H1 (cell line): ENCODE measurements at regions not wholly inside any gene's neighbourhood (a gene's known extent, or its start where the extent isn't known, plus 50 kb on each side); places are given as distances from the start of the nearest gene placed in this dataset.

Experiments used
- CTCF ChIA-PET: fragments of 300-600 bp; sonication (Branson Sonifier 250); formaldehyde crosslinking; loops from one replicate; lab custom pipeline; 2021; ENCODE audit not compliant: partially characterized antibody; lab: Charles Lee
- POLR2A ChIA-PET: fragments of 300-600 bp; sonication (Branson Sonifier 250); formaldehyde crosslinking; loops from one replicate; lab custom pipeline; 2021; ENCODE audit warnings: inconsistent platforms; ENCODE audit not compliant: partially characterized antibody; lab: Charles Lee
- DNase-seq, 2 experiments: peaks; one replicate each; pipeline versions ENCODE4 v3.0.0 to v3.0.0-alpha.2; 2010 to 2022; ENCODE audit warnings: low spot score in 2 of 2, low read depth in 1 of 2, mixed read lengths in 1 of 2
- FAIRE-seq: peaks from 2 replicates; lab custom pipeline; 2011; peaks lifted over from hg19 to GRCh38; lab: Jason Lieb, UNC
- H2AFZ ChIP-seq: 2 replicates; pipeline ENCODE4 v1.8.1; 2012; ENCODE audit warnings: low read length, inconsistent platforms
- H2AK5ac ChIP-seq: 2 replicates; pipeline ENCODE4 v1.6.1; 2013; ENCODE audit warnings: low read depth, low read length
- H2BK120ac ChIP-seq: replicated peaks from 2 replicates; pipeline ENCODE3; 2013; ENCODE audit warnings: low read depth, low read length, inconsistent platforms
- H2BK12ac ChIP-seq: 2 replicates; pipeline ENCODE4 v1.6.1; 2013; ENCODE audit warnings: low read depth, low read length
- H2BK15ac ChIP-seq: 2 replicates; pipeline ENCODE4 v1.6.1; 2013; ENCODE audit warnings: low read length
- H2BK20ac ChIP-seq: 2 replicates; pipeline ENCODE4 v1.6.1; 2013; ENCODE audit warnings: low read length
- H2BK5ac ChIP-seq: 2 replicates; pipeline ENCODE4 v1.6.1; 2013; ENCODE audit warnings: low read depth, low read length
- H3K14ac ChIP-seq: 2 replicates; pipeline ENCODE4 v1.6.1; 2013; ENCODE audit warnings: inconsistent platforms; ENCODE audit not compliant: insufficient read length
- H3K18ac ChIP-seq: 2 replicates; pipeline ENCODE4 v1.6.1; 2013; ENCODE audit warnings: low read length; ENCODE audit errors: extremely low read depth
- H3K23ac ChIP-seq: 2 replicates; pipeline ENCODE4 v1.6.1; 2013; ENCODE audit warnings: inconsistent platforms; ENCODE audit not compliant: insufficient read length
- H3K23me2 ChIP-seq: 2 replicates; pipeline ENCODE4 v1.6.1; 2013; ENCODE audit warnings: low read depth, low read length
- H3K27ac ChIP-seq: 2 replicates; pipeline ENCODE4 v1.6.1; 2011; ENCODE audit warnings: low read depth, low read length, inconsistent platforms
- H3K27me3 ChIP-seq, 4 experiments: replicated peaks in 1 of 4; 1 replicate in 1 of 4; 2 replicates in 3 of 4; pipeline versions ENCODE4 v1.6.1 to v1.8.1; 2011 to 2013; ENCODE audit warnings: low read length in 3 of 4, mild to moderate bottlenecking in 3 of 4, inconsistent platforms in 2 of 4, mixed read lengths in 2 of 4, moderate library complexity in 1 of 4; ENCODE audit not compliant: control insufficient read depth in 3 of 4, insufficient read depth in 3 of 4; ENCODE audit errors: extremely low read depth in 1 of 4
- H3K36me3 ChIP-seq, 4 experiments: 2 replicates each; pipeline versions ENCODE4 v1.6.1 to v1.8.1; 2011 to 2013; ENCODE audit warnings: mild to moderate bottlenecking in 4 of 4, low read length in 3 of 4, moderate library complexity in 2 of 4, control low read depth in 1 of 4, inconsistent platforms in 1 of 4; ENCODE audit not compliant: insufficient read depth in 4 of 4, control insufficient read depth in 2 of 4
- H3K4ac ChIP-seq: replicated peaks from 2 replicates; pipeline ENCODE3; 2013; ENCODE audit warnings: low read length, low read depth, mixed read lengths, inconsistent platforms; ENCODE audit not compliant: insufficient read length
- H3K4me1 ChIP-seq, 4 experiments: replicated peaks in 1 of 4; 1 replicate in 1 of 4; 2 replicates in 3 of 4; pipeline versions ENCODE4 v1.6.1 to v1.8.1; 2011 to 2013; ENCODE audit warnings: low read length in 3 of 4, inconsistent platforms in 2 of 4, mixed read lengths in 1 of 4; ENCODE audit not compliant: insufficient read depth in 4 of 4, control insufficient read depth in 3 of 4
- H3K4me2 ChIP-seq, 2 experiments: 2 replicates each; pipeline versions ENCODE4 v1.6.1 to v1.8.1; 2011 to 2013; ENCODE audit warnings: low read depth in 2 of 2, low read length in 2 of 2, control low read depth in 1 of 2, inconsistent platforms in 1 of 2, mild to moderate bottlenecking in 1 of 2; ENCODE audit not compliant: insufficient read depth in 1 of 2
- H3K4me3 ChIP-seq, 4 experiments: fragments of 200-600, 300-600 bp in 1 of 4; sonication (generic), shearing (Covaris generic), sonication (Bioruptor Twin) in 1 of 4; 2 replicates each; pipeline versions ENCODE4 v1.5.1 to v1.8.1; 2011 to 2016; ENCODE audit warnings: low read length in 4 of 4, low read depth in 3 of 4, control low read depth in 2 of 4, inconsistent platforms in 2 of 4, mild to moderate bottlenecking in 2 of 4, mixed read lengths in 1 of 4, moderate library complexity in 1 of 4; ENCODE audit not compliant: insufficient read depth in 2 of 4; ENCODE audit errors: extremely low read depth in 1 of 4
- H3K56ac ChIP-seq: replicated peaks from 2 replicates; pipeline ENCODE3; 2013; ENCODE audit warnings: low read depth, mild to moderate bottlenecking, mixed read lengths, low read length, inconsistent platforms; ENCODE audit not compliant: insufficient read length
- H3K79me1 ChIP-seq: 2 replicates; pipeline ENCODE4 v1.6.1; 2013; ENCODE audit warnings: low read depth, low read length, control low read depth
- H3K79me2 ChIP-seq, 2 experiments: 2 replicates each; pipeline versions ENCODE4 v1.6.1 to v1.8.1; 2012 to 2013; ENCODE audit warnings: low read length in 2 of 2, mild to moderate bottlenecking in 2 of 2, inconsistent platforms in 1 of 2; ENCODE audit not compliant: insufficient read depth in 2 of 2, control insufficient read depth in 1 of 2
- H3K9ac ChIP-seq, 4 experiments: replicated peaks in 1 of 4; 1 replicate in 1 of 4; 2 replicates in 3 of 4; pipeline versions ENCODE4 v1.6.1 to v1.8.1; 2011 to 2013; ENCODE audit warnings: low read depth in 3 of 4, low read length in 3 of 4, control low read depth in 2 of 4, mild to moderate bottlenecking in 2 of 4, moderate library complexity in 2 of 4, inconsistent platforms in 1 of 4; ENCODE audit errors: extremely low read depth in 1 of 4
- H3K9me3 ChIP-seq, 2 experiments: 2 replicates each; pipeline versions ENCODE4 v1.6.1 to v1.8.1; 2012 to 2013; ENCODE audit warnings: mild to moderate bottlenecking in 2 of 2, moderate library complexity in 2 of 2, control low read depth in 1 of 2, inconsistent platforms in 1 of 2, low read depth in 1 of 2, low read length in 1 of 2, mixed read lengths in 1 of 2; ENCODE audit not compliant: insufficient read depth in 2 of 2
- H4K20me1 ChIP-seq, 2 experiments: replicated peaks in 1 of 2; 2 replicates each; pipeline versions ENCODE3 to v1.8.1; 2011 to 2013; ENCODE audit warnings: inconsistent platforms in 2 of 2, low read length in 2 of 2, mild to moderate bottlenecking in 1 of 2; ENCODE audit not compliant: insufficient read depth in 2 of 2, control insufficient read depth in 1 of 2
- H4K5ac ChIP-seq: 2 replicates; pipeline ENCODE4 v1.6.1; 2013; ENCODE audit warnings: low read length, low read depth, mixed read lengths, inconsistent platforms; ENCODE audit not compliant: insufficient read length
- H4K8ac ChIP-seq: 2 replicates; pipeline ENCODE4 v1.8.0; 2013; ENCODE audit warnings: mild to moderate bottlenecking, moderate library complexity, low read length, inconsistent platforms; ENCODE audit not compliant: insufficient read depth; ENCODE audit errors: extremely low read depth
- H4K91ac ChIP-seq: replicated peaks from 2 replicates; pipeline ENCODE3; 2013; ENCODE audit warnings: low read length, mixed read lengths, inconsistent platforms; ENCODE audit not compliant: insufficient read length
- ATF2 ChIP-seq: IDR thresholded peaks from 2 replicates; pipeline ENCODE4 v1.6.1; 2012; ENCODE audit warnings: low read length, inconsistent platforms
- CEBPB ChIP-seq: IDR thresholded peaks from 2 replicates; pipeline ENCODE4 v1.6.1; 2012; ENCODE audit warnings: low read depth, low read length
- CHD1 ChIP-seq: IDR thresholded peaks from 2 replicates; pipeline ENCODE4 v1.6.1; 2012; ENCODE audit warnings: low read depth, low read length, improper control_type of control experiment
- CREB1 ChIP-seq: IDR thresholded peaks from 2 replicates; pipeline ENCODE4 v1.6.1; 2012; ENCODE audit warnings: inconsistent platforms
- CTBP2 ChIP-seq: IDR thresholded peaks from 2 replicates; pipeline ENCODE4 v1.7.0; 2011; ENCODE audit warnings: borderline replicate concordance, mild to moderate bottlenecking, moderate library complexity, mixed read lengths, low read length; ENCODE audit not compliant: insufficient read depth, insufficient read length
- EGR1 ChIP-seq: IDR thresholded peaks from 2 replicates; pipeline ENCODE4 v1.6.1; 2011; ENCODE audit warnings: low read depth, low read length, borderline replicate concordance
- RAD21 ChIP-seq, 2 experiments: IDR thresholded peaks in 1 of 2; conservative IDR thresholded peaks in 1 of 2; 2 replicates each; pipeline ENCODE4 v1.6.1; 2011; ENCODE audit warnings: low read depth in 2 of 2, low read length in 2 of 2, improper control_type of control experiment in 1 of 2, inconsistent platforms in 1 of 2, mild to moderate bottlenecking in 1 of 2, moderate library complexity in 1 of 2
- SIRT6 ChIP-seq: IDR thresholded peaks from one replicate; pipeline ENCODE4 v1.7.1; 2012; ENCODE audit warnings: low read length, inconsistent platforms
- SP2 ChIP-seq: IDR thresholded peaks from 2 replicates; pipeline ENCODE4 v1.6.1; 2012; ENCODE audit warnings: mild to moderate bottlenecking, low read length, inconsistent platforms
- ZNF274 ChIP-seq: IDR thresholded peaks from 2 replicates; pipeline ENCODE4 v1.7.0; 2012; ENCODE audit warnings: low read length, borderline replicate concordance; ENCODE audit errors: extremely low read depth
- WGBS, 2 experiments: shearing (Covaris generic) in 1 of 2; methylation state at CpG; one replicate each; pipeline versions ENCODE4 v1.1.6 to v1.1.7; 2013 to 2015; ENCODE audit warnings: low lambda C conversion rate in 2 of 2, mixed read lengths in 2 of 2, inconsistent platforms in 1 of 2, low coverage in 1 of 2, missing lambda C conversion rate in 1 of 2; ENCODE audit not compliant: insufficient replicate concordance in 2 of 2, insufficient coverage in 1 of 2, insufficient read length in 1 of 2; ENCODE audit errors: extremely low coverage in 1 of 2, missing lambda C conversion rate in 1 of 2; 5-methylcytosine and 5-hydroxymethylcytosine counted together

DNA sequence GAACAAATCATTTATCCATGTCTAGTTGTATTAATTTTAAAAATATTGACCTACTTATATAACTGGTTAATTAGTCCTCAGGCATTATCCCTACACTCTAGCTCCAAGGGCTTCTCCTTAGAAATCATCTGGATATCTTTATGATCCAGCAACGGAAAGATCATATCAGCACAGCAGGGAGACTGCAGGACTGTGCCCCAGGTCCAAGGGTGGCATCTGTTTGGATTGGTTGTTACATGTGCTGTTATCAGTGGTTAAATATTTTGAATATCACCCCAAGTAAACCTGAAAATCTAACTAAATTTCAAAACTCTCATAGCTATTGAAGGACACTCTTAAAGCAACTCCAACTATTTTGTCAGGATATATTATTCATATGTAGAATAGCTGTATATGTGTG, 556.2 kb upstream of the ZEB2 start:
- H3K9me3 ChIP-seq = no peaks in the 10 kb centered on the region
- no peak overlapping the region for H4K8ac ChIP-seq
- H3K27ac ChIP-seq = no peak overlapping the region
- no peaks in the 10 kb centered on the region; the same call in 1 of the 2 replicates for H3K23me2 ChIP-seq
- H3K79me2 ChIP-seq = no peaks in the 10 kb centered on the region
- no peak overlapping the region for H3K9ac ChIP-seq
- no peak overlapping the region for H3K18ac ChIP-seq
- no peak overlapping the region for H2BK5ac ChIP-seq
- no peak overlapping the region for H3K4me3 ChIP-seq
- no peak overlapping the region for H2AK5ac ChIP-seq
- no peak overlapping the region for H2BK15ac ChIP-seq
- H4K5ac ChIP-seq = no peak overlapping the region
- H3K23ac ChIP-seq = no peak overlapping the region
- no peak overlapping the region for H4K91ac ChIP-seq
- ChIA-PET POLR2A (no interaction called here), CTCF (interaction anchor here (0.6 kb wide), 1 partner anchor 650 kb away, joined by 4 read pairs; no protein-coding TSS in a partner anchor)
- H2BK12ac ChIP-seq = no peak overlapping the region
- H2BK120ac ChIP-seq = no peak overlapping the region
- no peaks in the 10 kb centered on the region for H4K20me1 ChIP-seq
- FAIRE-seq (no peak), DNase-seq (no peak)
- no peak overlapping the region for H3K14ac ChIP-seq
- no peaks in the 10 kb centered on the region for H3K4me1 ChIP-seq
- H3K4me2 ChIP-seq = no peak overlapping the region
- no peaks in the 10 kb centered on the region for H3K27me3 ChIP-seq
- H3K56ac ChIP-seq = no peak overlapping the region
- 87% methylated on average over 1 of the region's 1 CpG; no CpG with 5 or more reads in 1 of the 2 experiments for WGBS, 2 experiments
- H2AFZ ChIP-seq = no peak overlapping the region
- H3K4ac ChIP-seq = no peak overlapping the region
- H3K36me3 ChIP-seq = no peaks in the 10 kb centered on the region
- H2BK20ac ChIP-seq = no peak overlapping the region
- no peaks in the 10 kb centered on the region for H3K79me1 ChIP-seq
- TF ChIP-seq ZNF274 (no peak), CEBPB (no peak), SP2 (no peak), CREB1 (no peak), RAD21 (IDR thresholded peaks at IDR 0.05 in 1 of 2, conservative IDR thresholded peaks at IDR 0.05 in 1 of 2; ENCODE audit: low read depth in 2 of 2, low read length in 2 of 2) (no peak), SIRT6 (no peak), EGR1 (no peak), CHD1 (no peak), CTBP2 (no peak), ATF2 (no peak)
